Thyroid gland (tissue), 4 donors: ENCODE measurements at regions not wholly inside any gene's neighbourhood (a gene's known extent, or its start where the extent isn't known, plus 50 kb on each side); places are given as distances from the start of the nearest gene placed in this dataset.
"Not testable (repeated sequence)": the region's sequence is repeated elsewhere in the genome, so short reads cannot be mapped to it uniquely, and the experiment has no call there.

Experiments
- DNase-seq, 2 donors: peaks; one replicate each; pipeline ENCODE4 v3.0.0-alpha.2; 2019
- H3K27ac ChIP-seq, 3 donors: fragments of 200-600 bp; sonication (generic); 1 replicate in 2 of 3; 2 replicates in 1 of 3; pipeline ENCODE4 v1.5.1; 2016 to 2019; ENCODE audit warnings: mild to moderate bottlenecking in 1 of 3, moderate library complexity in 1 of 3
- H3K27me3 ChIP-seq: fragments of 200-600 bp; sonication (generic); one replicate; pipeline ENCODE4 v1.5.1; 2019
- H3K36me3 ChIP-seq, 2 donors: fragments of 200-600 bp; sonication (generic); one replicate each; pipeline ENCODE4 v1.5.1; 2016 to 2019
- H3K4me1 ChIP-seq, 2 donors: fragments of 200-600 bp; sonication (generic); one replicate each; pipeline ENCODE4 v1.5.1; 2017 to 2019
- H3K4me3 ChIP-seq, 3 donors: fragments of 200-600 bp; sonication (generic); replicated peaks in 1 of 3; 1 replicate in 2 of 3; 2 replicates in 1 of 3; pipeline ENCODE4 v1.5.1; 2016; ENCODE audit warnings: mild to moderate bottlenecking in 1 of 3
- H3K9me3 ChIP-seq: fragments of 200-600 bp; sonication (generic); one replicate; pipeline ENCODE4 v1.5.1; 2017
- CTCF ChIP-seq, 6 experiments: fragments of 200-600 bp in 3 of 6; fragments of 450-650 bp in 3 of 6; sonication (generic) in 3 of 6; IDR thresholded peaks; one replicate each; pipeline ENCODE4 v1.5.1; 2016 to 2019; ENCODE audit warnings: antibody characterized with exemption in 6 of 6, mild to moderate bottlenecking in 2 of 6, inconsistent platforms in 1 of 6, moderate library complexity in 1 of 6
- POLR2A ChIP-seq, 2 donors: fragments of 450-650 bp; IDR thresholded peaks; one replicate each; pipeline ENCODE4 v1.6.1; 2017; ENCODE audit warnings: antibody characterized with exemption in 2 of 2, mild to moderate bottlenecking in 2 of 2, moderate library complexity in 1 of 2
- WGBS, 2 donors: methylation state at CpG; one replicate each; pipeline ENCODE4 v1.1.5; 2017; 5-methylcytosine and 5-hydroxymethylcytosine counted together
- intact Hi-C: fragments of 100-400 bp; cut with DNase I; formaldehyde crosslinking; loops from one replicate; pipeline ENCODE4 v1.15.1; 2023

GRCh38 chr6:5878792-5879191, 127.9 kb downstream of the NRN1 start:
- no peak for DNase-seq
- intact Hi-C loops, result no loop called here
- H3K4me1 ChIP-seq, result no peaks in the 10 kb centered on the region
- no peak overlapping the region for H3K4me3 ChIP-seq
- WGBS, 2 donors, result 83 to 92% methylated on average over 1 of the region's 1 CpG
- no peaks in the 10 kb centered on the region for H3K9me3 ChIP-seq
- TF ChIP-seq POLR2A (IDR thresholded peaks at IDR 0.05) (no peak), CTCF (IDR thresholded peaks at IDR 0.05) (no peak)
- no peaks in the 10 kb centered on the region for H3K27me3 ChIP-seq
- no peak overlapping the region for H3K27ac ChIP-seq
- no peaks in the 10 kb centered on the region for H3K36me3 ChIP-seq

GRCh38 chr6:5876076-5876475, 130.6 kb downstream of the NRN1 start:
- 94% methylated on average over 4 of the region's 4 CpGs for WGBS, 2 donors
- TF ChIP-seq CTCF (IDR thresholded peaks at IDR 0.05), result no peak
- TF ChIP-seq POLR2A (IDR thresholded peaks at IDR 0.05), result no peak
- Histone ChIP-seq H3K4me1 (no peaks in the 10 kb centered on the region), H3K4me3 (no peak overlapping the region), H3K27me3 (no peaks in the 10 kb centered on the region), H3K27ac (no peak overlapping the region), H3K9me3 (no peaks in the 10 kb centered on the region), H3K36me3 (no peaks in the 10 kb centered on the region)
- DNase-seq, result no peak
- intact Hi-C loops, result no loop called here

GRCh38 chr6:5873976-5874375, 132.7 kb downstream of the NRN1 start:
- H3K27me3 ChIP-seq, DNase-seq, H3K9me3 ChIP-seq, H3K27ac ChIP-seq, intact Hi-C loops, H3K4me1 ChIP-seq, H3K36me3 ChIP-seq, H3K4me3 ChIP-seq: not testable (repeated sequence)

GRCh38 chr6:5871296-5871695, 135.4 kb downstream of the NRN1 start:
- H3K27ac ChIP-seq, result no peak overlapping the region
- DNase-seq, result no peak
- TF ChIP-seq CTCF (IDR thresholded peaks at IDR 0.05), result no peak
- TF ChIP-seq POLR2A (IDR thresholded peaks at IDR 0.05), result no peak
- H3K4me3 ChIP-seq, result no peak overlapping the region
- 88 to 91% methylated on average over 4 of the region's 4 CpGs for WGBS, 2 donors
- H3K36me3 ChIP-seq, result no peaks in the 10 kb centered on the region
- intact Hi-C loops, result no loop called here
- H3K9me3 ChIP-seq, result no peaks in the 10 kb centered on the region
- H3K4me1 ChIP-seq, result no peaks in the 10 kb centered on the region
- H3K27me3 ChIP-seq, result no peaks in the 10 kb centered on the region

GRCh38 chr6:5869676-5870075, 137.0 kb downstream of the NRN1 start:
- Histone ChIP-seq H3K27me3 (no peaks in the 10 kb centered on the region), H3K4me3 (no peak overlapping the region), H3K36me3 (no peaks in the 10 kb centered on the region), H3K4me1 (no peaks in the 10 kb centered on the region), H3K27ac (no peak overlapping the region), H3K9me3 (no peaks in the 10 kb centered on the region)
- no peak for TF ChIP-seq CTCF (IDR thresholded peaks at IDR 0.05)
- TF ChIP-seq POLR2A (IDR thresholded peaks at IDR 0.05), result no peak
- DNase-seq, result no peak
- intact Hi-C loops, result no loop called here
- WGBS, 2 donors, result 87 to 95% methylated on average over 4 of the region's 4 CpGs

GRCh38 chr6:5869261-5869660, 137.5 kb downstream of the NRN1 start:
- H3K4me1 ChIP-seq, result no peaks in the 10 kb centered on the region
- no peak overlapping the region for H3K27ac ChIP-seq
- no peak overlapping the region for H3K4me3 ChIP-seq
- no peak for DNase-seq
- no peaks in the 10 kb centered on the region for H3K36me3 ChIP-seq
- TF ChIP-seq CTCF (IDR thresholded peaks at IDR 0.05) (no peak), POLR2A (IDR thresholded peaks at IDR 0.05) (no peak)
- intact Hi-C loops, result no loop called here
- H3K9me3 ChIP-seq, result no peaks in the 10 kb centered on the region
- H3K27me3 ChIP-seq, result no peaks in the 10 kb centered on the region
